ENCODE measurements at regions not wholly inside any gene's neighbourhood (a gene's known extent, or its start where the extent isn't known, plus 50 kb on each side); places are given as distances from the start of the nearest gene placed in this dataset.

GRCh38 chr10:31098046-31098445 lies 66.4 kb upstream of the ZNF438 start:
- H3K4me1 ChIP-seq (ENCODE audit: control insufficient read depth, insufficient read depth, low read length), result peaks cover 8% of the 10 kb centered on the region
- no peak for DNase-seq
- H3K36me3 ChIP-seq (ENCODE audit: control insufficient read depth, insufficient read depth, low read length), result no peaks in the 10 kb centered on the region
- no peak overlapping the region for H3K27ac ChIP-seq (ENCODE audit: low read length)
- TF ChIP-seq, protein P1, sequence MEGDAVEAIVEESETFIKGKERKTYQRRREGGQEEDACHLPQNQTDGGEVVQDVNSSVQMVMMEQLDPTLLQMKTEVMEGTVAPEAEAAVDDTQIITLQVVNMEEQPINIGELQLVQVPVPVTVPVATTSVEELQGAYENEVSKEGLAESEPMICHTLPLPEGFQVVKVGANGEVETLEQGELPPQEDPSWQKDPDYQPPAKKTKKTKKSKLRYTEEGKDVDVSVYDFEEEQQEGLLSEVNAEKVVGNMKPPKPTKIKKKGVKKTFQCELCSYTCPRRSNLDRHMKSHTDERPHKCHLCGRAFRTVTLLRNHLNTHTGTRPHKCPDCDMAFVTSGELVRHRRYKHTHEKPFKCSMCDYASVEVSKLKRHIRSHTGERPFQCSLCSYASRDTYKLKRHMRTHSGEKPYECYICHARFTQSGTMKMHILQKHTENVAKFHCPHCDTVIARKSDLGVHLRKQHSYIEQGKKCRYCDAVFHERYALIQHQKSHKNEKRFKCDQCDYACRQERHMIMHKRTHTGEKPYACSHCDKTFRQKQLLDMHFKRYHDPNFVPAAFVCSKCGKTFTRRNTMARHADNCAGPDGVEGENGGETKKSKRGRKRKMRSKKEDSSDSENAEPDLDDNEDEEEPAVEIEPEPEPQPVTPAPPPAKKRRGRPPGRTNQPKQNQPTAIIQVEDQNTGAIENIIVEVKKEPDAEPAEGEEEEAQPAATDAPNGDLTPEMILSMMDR (IDR thresholded peaks at IDR 0.05), result no peak
- no peaks in the 10 kb centered on the region for H3K27me3 ChIP-seq (ENCODE audit: control insufficient read depth, insufficient read depth, low read length)
- Mint-ChIP-seq H3K36me3 (no peaks in the 10 kb centered on the region), H3K4me1 (no peaks in the 10 kb centered on the region), H3K27me3 (ENCODE audit: low read depth in 2 of 2) (peaks cover 13 to 27% of the 10 kb centered on the region in 2 donors), H3K9me3 (no peaks in the 10 kb centered on the region), H3K27ac (no peak overlapping the region), H3K4me3 (no peak overlapping the region)
- no peaks in the 10 kb centered on the region for H3K9me3 ChIP-seq (ENCODE audit: control insufficient read depth, insufficient read depth, low read length)
- intact Hi-C loops (cut with micrococcal nuclease), result no loop called here
- ATAC-seq, result no peak
- 95% methylated on average over 2 of the region's 2 CpGs for WGBS (ENCODE audit: insufficient coverage)
- H3K4me3 ChIP-seq (ENCODE audit: low read length), result no peak overlapping the region

GRCh38 chr10:31099094-31099493 lies 67.4 kb upstream of the ZNF438 start:
- peaks cover 9 to 21% of the 10 kb centered on the region in 2 donors for H3K27me3 Mint-ChIP-seq (ENCODE audit: low read depth in 2 of 2)
- no peak overlapping the region for H3K27ac ChIP-seq (ENCODE audit: low read length)
- DNase-seq (no peak), ATAC-seq (no peak)
- H3K4me3 ChIP-seq (ENCODE audit: low read length), result no peak overlapping the region
- H3K27me3 ChIP-seq (ENCODE audit: control insufficient read depth, insufficient read depth, low read length), result no peaks in the 10 kb centered on the region
- intact Hi-C loops (cut with micrococcal nuclease), result no loop called here
- peaks cover 8% of the 10 kb centered on the region for H3K4me1 ChIP-seq (ENCODE audit: control insufficient read depth, insufficient read depth, low read length)
- 92% methylated on average over 10 of the region's 10 CpGs for WGBS (ENCODE audit: insufficient coverage)
- H3K27ac Mint-ChIP-seq, result no peak overlapping the region
- H3K9me3 Mint-ChIP-seq, result no peaks in the 10 kb centered on the region
- H3K36me3 ChIP-seq (ENCODE audit: control insufficient read depth, insufficient read depth, low read length), result no peaks in the 10 kb centered on the region
- no peaks in the 10 kb centered on the region for H3K36me3 Mint-ChIP-seq
- no peak overlapping the region for H3K4me3 Mint-ChIP-seq
- H3K9me3 ChIP-seq (ENCODE audit: control insufficient read depth, insufficient read depth, low read length), result no peaks in the 10 kb centered on the region
- H3K4me1 Mint-ChIP-seq, result no peaks in the 10 kb centered on the region
- TF ChIP-seq, protein P1 (IDR thresholded peaks at IDR 0.05), result no peak

DNA sequence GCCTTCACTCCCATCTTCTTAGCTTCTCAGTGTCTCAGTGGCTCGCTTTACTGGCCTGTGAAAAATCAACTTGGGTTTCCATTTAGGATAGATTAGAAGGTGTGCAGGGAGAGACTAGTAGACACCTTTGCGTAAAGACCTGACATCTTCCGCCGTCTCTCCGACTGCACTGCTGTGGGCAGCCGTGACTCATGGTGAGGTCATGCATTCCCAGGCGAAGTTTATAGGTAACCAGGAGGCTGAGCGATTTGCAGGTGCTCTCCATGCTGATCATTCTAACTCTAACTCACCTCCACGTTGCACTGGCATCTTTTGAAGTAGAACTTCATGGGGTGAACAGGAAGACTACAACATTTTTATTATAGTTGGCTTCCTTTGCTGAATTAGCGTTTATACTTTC lies 68.0 kb upstream of the ZNF438 start:
- Mint-ChIP-seq H3K9me3 (no peaks in the 10 kb centered on the region), H3K27ac (no peak overlapping the region), H3K4me1 (no peaks in the 10 kb centered on the region), H3K27me3 (ENCODE audit: low read depth in 2 of 2) (peaks cover 9 to 21% of the 10 kb centered on the region in 2 donors), H3K36me3 (no peaks in the 10 kb centered on the region), H3K4me3 (no peak overlapping the region)
- peaks cover 8% of the 10 kb centered on the region for H3K4me1 ChIP-seq (ENCODE audit: control insufficient read depth, insufficient read depth, low read length)
- no peaks in the 10 kb centered on the region for H3K27me3 ChIP-seq (ENCODE audit: control insufficient read depth, insufficient read depth, low read length)
- no peak overlapping the region for H3K4me3 ChIP-seq (ENCODE audit: low read length)
- WGBS (ENCODE audit: insufficient coverage), result 89% methylated on average over 9 of the region's 10 CpGs
- ATAC-seq (no peak), DNase-seq (no peak)
- intact Hi-C loops (cut with micrococcal nuclease), result no loop called here
- no peaks in the 10 kb centered on the region for H3K36me3 ChIP-seq (ENCODE audit: control insufficient read depth, insufficient read depth, low read length)
- TF ChIP-seq, protein P1 (IDR thresholded peaks at IDR 0.05), result no peak
- no peaks in the 10 kb centered on the region for H3K9me3 ChIP-seq (ENCODE audit: control insufficient read depth, insufficient read depth, low read length)
- H3K27ac ChIP-seq (ENCODE audit: low read length), result no peak overlapping the region

DNA sequence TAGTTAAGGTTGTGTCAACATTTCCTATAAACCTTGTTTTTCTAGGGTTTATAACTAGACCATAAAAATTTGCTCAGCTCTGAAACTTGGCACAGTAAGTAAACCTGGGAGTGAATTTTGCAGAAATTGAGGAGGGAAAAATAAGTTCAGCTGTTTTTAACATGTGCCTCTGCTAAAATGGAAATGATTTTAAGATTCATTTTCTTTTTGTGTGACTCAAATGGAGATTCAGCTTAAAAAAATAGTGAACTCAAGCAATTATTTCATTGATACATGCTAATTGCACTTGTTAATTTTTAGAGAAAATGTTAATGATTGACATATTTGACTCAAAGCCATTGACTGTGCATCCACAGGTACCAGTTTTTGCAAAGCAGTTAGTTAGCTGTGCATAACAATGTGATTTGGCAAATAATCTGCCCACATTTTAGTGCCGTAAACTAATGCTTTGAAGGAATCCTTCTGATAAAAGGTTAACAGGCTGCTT lies 68.5 kb upstream of the ZNF438 start:
- H3K27ac Mint-ChIP-seq, result no peak overlapping the region
- peaks cover 9 to 21% of the 10 kb centered on the region in 2 donors for H3K27me3 Mint-ChIP-seq (ENCODE audit: low read depth in 2 of 2)
- H3K27me3 ChIP-seq (ENCODE audit: control insufficient read depth, insufficient read depth, low read length), result no peaks in the 10 kb centered on the region
- no peaks in the 10 kb centered on the region for H3K9me3 Mint-ChIP-seq
- peaks cover 8% of the 10 kb centered on the region for H3K4me1 ChIP-seq (ENCODE audit: control insufficient read depth, insufficient read depth, low read length)
- TF ChIP-seq, protein P1 (IDR thresholded peaks at IDR 0.05), result no peak
- WGBS (ENCODE audit: insufficient coverage), result 88% methylated on average over 1 of the region's 1 CpG
- H3K4me3 Mint-ChIP-seq, result no peak overlapping the region
- intact Hi-C loops (cut with micrococcal nuclease), result no loop called here
- no peaks in the 10 kb centered on the region for H3K4me1 Mint-ChIP-seq
- H3K36me3 ChIP-seq (ENCODE audit: control insufficient read depth, insufficient read depth, low read length), result no peaks in the 10 kb centered on the region
- no peak for ATAC-seq
- H3K36me3 Mint-ChIP-seq, result no peaks in the 10 kb centered on the region
- H3K4me3 ChIP-seq (ENCODE audit: low read length), result no peak overlapping the region
- H3K27ac ChIP-seq (ENCODE audit: low read length), result no peak overlapping the region
- no peak for DNase-seq
- H3K9me3 ChIP-seq (ENCODE audit: control insufficient read depth, insufficient read depth, low read length), result no peaks in the 10 kb centered on the region
